Fibroblast of lung (primary cell): ENCODE measurements at regions not wholly inside any gene's neighbourhood (a gene's known extent, or its start where the extent isn't known, plus 50 kb on each side); places are given as distances from the start of the nearest gene placed in this dataset.

ENCODE experiments used
- DNase-seq, 2 donors: peaks; one replicate each; pipeline versions ENCODE4 v3.0.0 to v3.0.0-alpha.2; 2010; ENCODE audit warnings: low read depth in 2 of 2
- H2AFZ ChIP-seq: 2 replicates; pipeline ENCODE4 v1.5.1; 2012; ENCODE audit warnings: low read length, control low read depth, inconsistent platforms
- H3K27ac ChIP-seq: 2 replicates; pipeline ENCODE4 v1.5.1; 2011; ENCODE audit warnings: low read length, control low read depth; ENCODE audit not compliant: insufficient read depth
- H3K27me3 ChIP-seq: 2 replicates; pipeline ENCODE4 v1.5.1; 2011; ENCODE audit warnings: mild to moderate bottlenecking, low read length; ENCODE audit not compliant: control insufficient read depth, insufficient read depth
- H3K36me3 ChIP-seq: 2 replicates; pipeline ENCODE4 v1.5.1; 2011; ENCODE audit warnings: low read length; ENCODE audit not compliant: control insufficient read depth, insufficient read depth
- H3K4me1 ChIP-seq: 2 replicates; pipeline ENCODE4 v1.5.1; 2011; ENCODE audit warnings: low read length; ENCODE audit not compliant: control insufficient read depth, insufficient read depth; ENCODE audit errors: extremely low read depth
- H3K4me2 ChIP-seq: 2 replicates; pipeline ENCODE4 v1.5.1; 2011; ENCODE audit warnings: low read length, control low read depth; ENCODE audit not compliant: insufficient read depth; ENCODE audit errors: extremely low read depth
- H3K4me3 ChIP-seq, 4 experiments: fragments of 200-600 bp in 1 of 4; sonication (generic) in 1 of 4; replicated peaks in 1 of 4; 2 replicates each; pipeline ENCODE4 v1.5.1; 2011 to 2016; ENCODE audit warnings: low read length in 4 of 4, low read depth in 3 of 4, mild to moderate bottlenecking in 3 of 4, control low read depth in 2 of 4, inconsistent platforms in 1 of 4, mixed read lengths in 1 of 4; ENCODE audit not compliant: insufficient read depth in 1 of 4; ENCODE audit errors: control extremely low read depth in 1 of 4
- H3K79me2 ChIP-seq: 2 replicates; pipeline ENCODE4 v1.5.1; 2012; ENCODE audit warnings: mild to moderate bottlenecking, low read length, inconsistent platforms; ENCODE audit not compliant: control insufficient read depth, insufficient read depth
- H3K9ac ChIP-seq: 2 replicates; pipeline ENCODE4 v1.5.1; 2011; ENCODE audit warnings: mild to moderate bottlenecking, low read length, control low read depth; ENCODE audit not compliant: insufficient read depth
- H3K9me3 ChIP-seq: 2 replicates; pipeline ENCODE4 v1.5.1; 2012; ENCODE audit warnings: low read depth, low read length; ENCODE audit not compliant: control insufficient read depth, insufficient read depth
- H4K20me1 ChIP-seq: 2 replicates; pipeline ENCODE4 v1.5.1; 2011; ENCODE audit warnings: low read length; ENCODE audit not compliant: control insufficient read depth, insufficient read depth; ENCODE audit errors: extremely low read depth
- CTCF ChIP-seq, 2 donors: IDR thresholded peaks in 1 of 2; conservative IDR thresholded peaks in 1 of 2; 1 replicate in 1 of 2; 2 replicates in 1 of 2; pipeline ENCODE4 v1.5.1; 2011 to 2012; ENCODE audit warnings: low read length in 2 of 2, control low read depth in 1 of 2, inconsistent platforms in 1 of 2, low read depth in 1 of 2, mild to moderate bottlenecking in 1 of 2
- EZH2 ChIP-seq: IDR thresholded peaks from 2 replicates; pipeline ENCODE4 v1.5.1; 2012; ENCODE audit warnings: low read length, control low read depth, mild to moderate bottlenecking; ENCODE audit errors: missing control alignments

GRCh38 chr2:139742216-139743172, 962.3 kb upstream of the NXPH2 start:
- Histone ChIP-seq H3K9me3 (no peaks in the 10 kb centered on the region), H3K27me3 (no peaks in the 10 kb centered on the region), H3K9ac (no peak overlapping the region), H3K79me2 (no peaks in the 10 kb centered on the region), H2AFZ (no peak overlapping the region), H3K4me1 (no peaks in the 10 kb centered on the region), H3K36me3 (no peaks in the 10 kb centered on the region), H3K27ac (no peak overlapping the region), H3K4me3 (no peak overlapping the region), H3K4me2 (no peak overlapping the region), H4K20me1 (no peaks in the 10 kb centered on the region)
- DNase-seq = no peak
- TF ChIP-seq CTCF (conservative IDR thresholded peaks at IDR 0.05 in 1 of 2, IDR thresholded peaks at IDR 0.05 in 1 of 2; ENCODE audit: low read depth in 1 of 2, low read length in 2 of 2) = no peak
- TF ChIP-seq EZH2 = no peak

GRCh38 chr2:139737659-139738058, 957.5 kb upstream of the NXPH2 start:
- Histone ChIP-seq H3K4me2 (no peak overlapping the region), H3K27me3 (no peaks in the 10 kb centered on the region), H3K9me3 (no peaks in the 10 kb centered on the region), H3K27ac (no peak overlapping the region), H3K36me3 (no peaks in the 10 kb centered on the region), H2AFZ (no peak overlapping the region), H3K4me1 (no peaks in the 10 kb centered on the region), H3K79me2 (no peaks in the 10 kb centered on the region), H3K4me3 (no peak overlapping the region), H4K20me1 (no peaks in the 10 kb centered on the region), H3K9ac (no peak overlapping the region)
- no peak for TF ChIP-seq EZH2
- TF ChIP-seq CTCF (conservative IDR thresholded peaks at IDR 0.05 in 1 of 2, IDR thresholded peaks at IDR 0.05 in 1 of 2; ENCODE audit: low read depth in 1 of 2, low read length in 2 of 2) = no peak
- DNase-seq = no peak

- no peak for DNase-seq
- H3K9ac ChIP-seq = no peak overlapping the region
- TF ChIP-seq EZH2 (no peak), CTCF (conservative IDR thresholded peaks at IDR 0.05 in 1 of 2, IDR thresholded peaks at IDR 0.05 in 1 of 2; ENCODE audit: low read depth in 1 of 2, low read length in 2 of 2) (no peak)
- no peaks in the 10 kb centered on the region for H3K27me3 ChIP-seq
- no peak overlapping the region for H3K4me3 ChIP-seq
- no peaks in the 10 kb centered on the region for H3K9me3 ChIP-seq
- no peaks in the 10 kb centered on the region for H3K79me2 ChIP-seq
- H3K4me2 ChIP-seq = no peak overlapping the region
- H2AFZ ChIP-seq = no peak overlapping the region
- no peaks in the 10 kb centered on the region for H3K36me3 ChIP-seq
- H3K4me1 ChIP-seq = no peaks in the 10 kb centered on the region
- no peak overlapping the region for H3K27ac ChIP-seq
- no peaks in the 10 kb centered on the region for H4K20me1 ChIP-seq
Measured at GRCh38 chr2:139730197-139730596, 950.0 kb upstream of the NXPH2 start.
